Ascending aorta (tissue), 2 donors: ENCODE measurements at regions not wholly inside any gene's neighbourhood (a gene's known extent, or its start where the extent isn't known, plus 50 kb on each side); places are given as distances from the start of the nearest gene placed in this dataset.

Source experiments
- DNase-seq, 2 donors: peaks; one replicate each; pipeline ENCODE4 v3.0.0-alpha.2; 2019; ENCODE audit warnings: low spot score in 2 of 2
- H3K27ac ChIP-seq, 2 donors: fragments of 200-600 bp; sonication (generic); one replicate each; pipeline ENCODE4 v1.5.1; 2016 to 2017; ENCODE audit warnings: mild to moderate bottlenecking in 1 of 2
- H3K27me3 ChIP-seq: fragments of 200-600 bp; sonication (generic); one replicate; pipeline ENCODE4 v1.5.1; 2017
- H3K36me3 ChIP-seq, 2 donors: fragments of 200-600 bp; sonication (generic); one replicate each; pipeline ENCODE4 v1.5.1; 2016
- H3K4me1 ChIP-seq, 2 donors: fragments of 200-600 bp; sonication (generic); one replicate each; pipeline ENCODE4 v1.5.1; 2016 to 2017; ENCODE audit warnings: mild to moderate bottlenecking in 1 of 2
- H3K4me3 ChIP-seq, 2 donors: fragments of 200-600 bp; sonication (generic); one replicate each; pipeline ENCODE4 v1.5.1; 2016 to 2017; ENCODE audit warnings: mild to moderate bottlenecking in 1 of 2
- H3K9me3 ChIP-seq, 2 donors: fragments of 200-600 bp; sonication (generic); one replicate each; pipeline ENCODE4 v1.5.1; 2016
- CTCF ChIP-seq, 3 experiments: fragments of 200-600 bp in 2 of 3; fragments of 450-650 bp in 1 of 3; sonication (generic) in 2 of 3; IDR thresholded peaks; one replicate each; pipeline ENCODE4 v1.5.1; 2016 to 2019; ENCODE audit warnings: antibody characterized with exemption in 3 of 3, mild to moderate bottlenecking in 1 of 3, moderate library complexity in 1 of 3
- intact Hi-C: fragments of 100-400 bp; cut with DNase I; formaldehyde crosslinking; loops from one replicate; pipeline ENCODE4 v1.15.1; 2023

GRCh38 chr1:189350983-189351616, 1126.6 kb downstream of the BRINP3 start:
- no peak for TF ChIP-seq CTCF (IDR thresholded peaks at IDR 0.05)
- no peak overlapping the region for H3K27ac ChIP-seq
- intact Hi-C loops = no loop called here
- H3K9me3 ChIP-seq = no peaks in the 10 kb centered on the region
- no peaks in the 10 kb centered on the region for H3K36me3 ChIP-seq
- no peak for DNase-seq
- H3K4me3 ChIP-seq = no peak overlapping the region
- no peaks in the 10 kb centered on the region for H3K4me1 ChIP-seq
- H3K27me3 ChIP-seq = no peaks in the 10 kb centered on the region

DNA sequence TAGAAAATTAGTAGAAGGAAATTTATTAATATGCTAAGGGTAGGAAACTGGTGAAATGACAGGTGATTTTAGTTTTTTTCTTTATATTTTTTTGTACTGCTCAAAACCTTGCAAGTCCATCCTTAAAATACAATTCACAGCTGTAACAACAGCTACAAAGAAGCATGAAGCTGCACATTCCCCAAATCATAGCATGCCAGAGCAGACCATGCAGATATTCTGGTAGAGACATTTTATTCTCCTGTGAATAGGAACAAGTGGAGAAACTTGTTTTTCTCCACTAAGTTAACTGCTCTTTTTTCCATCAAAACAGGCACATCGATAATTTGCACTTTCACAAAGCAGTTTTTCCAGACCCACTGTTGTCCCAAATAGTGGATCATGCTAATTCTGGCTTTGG, 1125.7 kb downstream of the BRINP3 start:
- no peaks in the 10 kb centered on the region for H3K9me3 ChIP-seq
- no peaks in the 10 kb centered on the region for H3K27me3 ChIP-seq
- no peak for DNase-seq
- TF ChIP-seq CTCF (IDR thresholded peaks at IDR 0.05) = no peak
- H3K4me3 ChIP-seq = no peak overlapping the region
- H3K36me3 ChIP-seq = no peaks in the 10 kb centered on the region
- H3K4me1 ChIP-seq = no peaks in the 10 kb centered on the region
- intact Hi-C loops = no loop called here
- no peak overlapping the region for H3K27ac ChIP-seq

DNA sequence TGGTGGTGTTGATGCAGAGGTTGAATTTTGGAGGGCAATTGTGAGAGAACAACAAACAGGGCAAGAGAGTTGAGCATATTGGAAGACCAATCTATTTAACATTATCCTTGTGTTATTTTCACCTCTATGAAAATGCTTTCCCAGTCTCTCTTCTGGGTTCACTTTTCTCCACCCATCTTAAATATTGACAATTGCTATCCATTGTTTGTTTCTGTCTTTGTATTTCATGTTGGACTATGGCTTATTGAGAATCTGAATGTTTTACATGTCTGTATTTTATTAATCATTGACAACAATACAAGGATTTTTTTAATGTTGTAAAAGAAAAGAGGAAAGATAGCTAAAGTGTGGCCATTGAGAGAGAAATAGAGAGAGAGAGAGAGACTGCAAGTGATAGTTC, 1121.5 kb downstream of the BRINP3 start:
- no peak for DNase-seq
- no peaks in the 10 kb centered on the region for H3K4me1 ChIP-seq
- no peak overlapping the region for H3K27ac ChIP-seq
- H3K27me3 ChIP-seq = no peaks in the 10 kb centered on the region
- no peak for TF ChIP-seq CTCF (IDR thresholded peaks at IDR 0.05)
- no peak overlapping the region for H3K4me3 ChIP-seq
- no peaks in the 10 kb centered on the region for H3K36me3 ChIP-seq
- intact Hi-C loops = no loop called here
- no peaks in the 10 kb centered on the region for H3K9me3 ChIP-seq

GRCh38 chr1:189357317-189357716, 1120.3 kb downstream of the BRINP3 start:
- no peaks in the 10 kb centered on the region for H3K9me3 ChIP-seq
- no peaks in the 10 kb centered on the region for H3K36me3 ChIP-seq
- DNase-seq = no peak
- H3K27me3 ChIP-seq = no peaks in the 10 kb centered on the region
- H3K27ac ChIP-seq = no peak overlapping the region
- H3K4me1 ChIP-seq = no peaks in the 10 kb centered on the region
- H3K4me3 ChIP-seq = no peak overlapping the region
- no peak for TF ChIP-seq CTCF (IDR thresholded peaks at IDR 0.05)
- intact Hi-C loops = no loop called here

DNA sequence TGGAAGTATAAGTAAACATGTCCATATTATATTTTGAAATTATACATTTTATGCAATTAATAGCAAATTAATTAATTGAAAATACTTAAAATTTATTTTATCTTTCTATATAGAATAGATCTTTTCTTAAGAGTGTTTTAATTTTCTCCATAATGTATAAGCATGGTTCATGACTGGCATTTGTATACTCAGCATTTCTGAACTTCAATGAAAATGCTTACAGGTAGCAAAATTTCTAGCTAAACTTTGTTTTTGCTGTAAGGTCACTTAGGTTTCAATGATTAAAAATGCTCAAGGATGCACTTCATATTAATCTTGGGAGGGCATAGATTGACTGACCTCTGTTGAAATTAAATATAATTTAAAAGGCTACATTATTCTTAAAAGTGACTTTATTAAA, 1108.1 kb downstream of the BRINP3 start:
- Histone ChIP-seq H3K4me1 (no peaks in the 10 kb centered on the region), H3K36me3 (no peaks in the 10 kb centered on the region), H3K27ac (no peak overlapping the region), H3K4me3 (no peak overlapping the region), H3K9me3 (no peaks in the 10 kb centered on the region), H3K27me3 (no peaks in the 10 kb centered on the region)
- DNase-seq = no peak
- TF ChIP-seq CTCF (IDR thresholded peaks at IDR 0.05) = no peak
- intact Hi-C loops = no loop called here

DNA sequence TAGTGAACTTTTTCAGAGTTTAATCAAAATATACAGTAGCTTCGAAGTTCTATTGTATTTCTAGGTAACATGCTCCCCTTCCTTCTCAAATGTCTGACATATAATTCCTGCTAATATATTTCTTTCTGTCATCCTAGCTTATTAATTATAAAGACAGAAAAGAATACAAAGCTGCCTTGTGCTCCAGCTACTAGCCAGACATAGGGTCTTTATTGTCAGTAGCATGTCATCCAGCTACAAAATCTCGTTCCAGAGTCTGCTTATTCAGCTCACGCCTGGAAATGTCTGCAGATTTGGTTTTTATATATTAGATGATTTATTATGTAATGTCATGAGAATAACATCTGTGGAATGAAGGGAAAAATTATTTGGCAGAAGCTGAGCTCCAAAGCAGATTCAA, 1102.8 kb downstream of the BRINP3 start:
- Histone ChIP-seq H3K4me1 (no peaks in the 10 kb centered on the region), H3K36me3 (no peaks in the 10 kb centered on the region), H3K9me3 (no peaks in the 10 kb centered on the region), H3K4me3 (no peak overlapping the region), H3K27me3 (no peaks in the 10 kb centered on the region), H3K27ac (no peak overlapping the region)
- no peak for DNase-seq
- intact Hi-C loops = no loop called here
- no peak for TF ChIP-seq CTCF (IDR thresholded peaks at IDR 0.05)
